Naive B cell (primary cell): ENCODE measurements at regions not wholly inside any gene's neighbourhood (a gene's known extent, or its start where the extent isn't known, plus 50 kb on each side); places are given as distances from the start of the nearest gene placed in this dataset.
A peak's percentile ranks its signal among the peaks of the same experiment; 100 is the strongest.

Experiments used
- ATAC-seq, 2 donors: fragments of 150-1000 bp; cut with Tn5 transposase; 2 replicates each; pipeline ENCODE4 v1.10.0; 2021; ENCODE audit warnings: low read depth in 2 of 2, mild to moderate bottlenecking in 2 of 2, moderate library complexity in 2 of 2
- DNase-seq: peaks from one replicate; pipeline ENCODE4 v3.0.0; 2022
- H3K27ac Mint-ChIP-seq, 6 donors: one replicate each; pipeline ENCODE4 v1.8.0; 2020 to 2022; ENCODE audit warnings: mild to moderate bottlenecking in 6 of 6, mixed read lengths in 6 of 6, moderate library complexity in 5 of 6, inconsistent platforms in 2 of 6
- H3K27me3 Mint-ChIP-seq, 3 donors: one replicate each; pipeline ENCODE4 v1.8.0; 2021 to 2022; ENCODE audit warnings: mixed read lengths in 3 of 3, mild to moderate bottlenecking in 1 of 3
- H3K36me3 Mint-ChIP-seq, 2 donors: one replicate each; pipeline ENCODE4 v1.8.0; 2020 to 2022; ENCODE audit warnings: mixed read lengths in 2 of 2, inconsistent platforms in 1 of 2, mild to moderate bottlenecking in 1 of 2
- H3K4me1 Mint-ChIP-seq, 3 donors: one replicate each; pipeline ENCODE4 v1.8.0; 2020 to 2022; ENCODE audit warnings: mixed read lengths in 3 of 3, inconsistent platforms in 1 of 3, mild to moderate bottlenecking in 1 of 3, moderate library complexity in 1 of 3
- H3K4me3 Mint-ChIP-seq, 8 donors: one replicate each; pipeline ENCODE4 v1.8.0; 2020 to 2022; ENCODE audit warnings: mild to moderate bottlenecking in 8 of 8, mixed read lengths in 8 of 8, moderate library complexity in 8 of 8, inconsistent platforms in 2 of 8
- H3K9me3 Mint-ChIP-seq, 7 donors: one replicate each; pipeline ENCODE4 v1.8.0; 2020 to 2022; ENCODE audit warnings: mixed read lengths in 7 of 7, mild to moderate bottlenecking in 5 of 7, inconsistent platforms in 2 of 7, moderate library complexity in 1 of 7

DNA sequence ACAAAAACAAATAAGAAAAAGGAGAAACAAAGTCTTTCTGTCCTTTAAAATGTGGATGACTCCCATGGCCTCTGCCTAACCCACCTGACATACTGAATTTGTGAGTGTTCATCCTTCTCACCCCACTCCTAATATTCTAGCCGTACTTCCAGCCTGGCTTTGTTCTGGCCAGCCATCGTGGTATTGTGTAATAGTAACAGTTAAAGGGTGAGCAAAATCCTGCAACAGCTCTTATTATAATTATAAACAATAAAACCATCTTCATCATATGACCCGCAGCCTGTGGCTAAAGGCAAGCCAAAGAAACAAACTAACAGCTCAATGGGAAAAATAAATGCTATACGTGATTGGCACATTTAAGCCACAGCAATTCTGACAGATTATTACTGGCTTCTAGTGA, 721.6 kb upstream of the TENM4 start:
- H3K9me3 Mint-ChIP-seq = peaks cover 0 to 9% (median 2%) of the 10 kb centered on the region in 7 donors
- no peaks in the 10 kb centered on the region for H3K36me3 Mint-ChIP-seq
- H3K27ac Mint-ChIP-seq = no peak overlapping the region
- ATAC-seq = no peak
- no peak for DNase-seq
- H3K4me3 Mint-ChIP-seq = peak overlapping the region in 1 of 8 donors; percentile 35
- H3K27me3 Mint-ChIP-seq = no peaks in the 10 kb centered on the region
- no peaks in the 10 kb centered on the region for H3K4me1 Mint-ChIP-seq

DNA sequence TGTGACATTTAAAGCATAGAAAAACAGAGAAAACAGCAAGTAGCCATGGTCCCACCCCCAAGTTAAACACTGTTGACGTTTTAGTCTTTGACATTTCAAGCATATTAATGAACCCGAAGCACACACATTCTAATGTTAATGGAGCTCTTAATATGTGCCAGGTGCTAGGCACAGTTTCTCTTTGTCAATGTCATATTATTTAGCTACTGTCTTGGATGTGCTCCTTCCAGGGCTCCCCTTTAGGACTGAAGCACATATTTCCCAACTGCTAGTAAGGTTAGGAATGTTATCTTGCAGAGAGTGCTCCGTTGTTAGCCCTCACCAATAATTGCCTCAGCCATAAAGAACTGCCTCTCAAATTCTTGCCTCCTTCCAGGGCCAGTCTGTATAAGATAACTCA, 716.6 kb upstream of the TENM4 start:
- peaks cover 0 to 2% (median 0%) of the 10 kb centered on the region in 7 donors for H3K9me3 Mint-ChIP-seq
- ATAC-seq = no peak

DNA sequence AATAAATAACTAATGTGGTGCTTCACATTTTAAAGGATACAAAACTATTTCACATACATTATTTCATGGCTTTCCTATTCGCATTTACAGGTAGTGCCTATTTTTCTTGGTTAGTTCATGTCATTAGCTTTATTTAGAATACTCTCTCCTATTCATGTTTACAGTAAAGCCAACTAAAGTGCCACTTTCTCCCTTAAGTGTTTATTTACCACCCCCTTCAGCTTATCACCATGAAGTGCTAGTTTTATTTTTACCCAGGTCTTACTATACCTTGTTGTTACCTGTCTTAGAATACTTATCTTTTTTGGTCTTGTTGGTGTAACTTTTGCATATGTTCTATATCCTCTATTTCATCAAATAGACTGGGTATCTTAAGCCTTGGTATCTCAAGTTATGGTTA, 715.2 kb upstream of the TENM4 start:
- H3K4me1 Mint-ChIP-seq = no peaks in the 10 kb centered on the region
- H3K9me3 Mint-ChIP-seq = peaks cover 0 to 5% (median 2%) of the 10 kb centered on the region in 7 donors
- H3K27ac Mint-ChIP-seq = no peak overlapping the region
- H3K27me3 Mint-ChIP-seq = no peaks in the 10 kb centered on the region
- no peak for DNase-seq
- H3K4me3 Mint-ChIP-seq = no peak overlapping the region
- H3K36me3 Mint-ChIP-seq = no peaks in the 10 kb centered on the region
- no peak for ATAC-seq

More for the DNA sequence above, 716.6 kb upstream of the TENM4 start:
- H3K27ac Mint-ChIP-seq = peak overlapping the region in 1 of 6 donors; percentile 44
- H3K4me1 Mint-ChIP-seq = no peaks in the 10 kb centered on the region
- no peaks in the 10 kb centered on the region for H3K27me3 Mint-ChIP-seq
- no peak overlapping the region for H3K4me3 Mint-ChIP-seq
- DNase-seq = no peak
- H3K36me3 Mint-ChIP-seq = no peaks in the 10 kb centered on the region

DNA sequence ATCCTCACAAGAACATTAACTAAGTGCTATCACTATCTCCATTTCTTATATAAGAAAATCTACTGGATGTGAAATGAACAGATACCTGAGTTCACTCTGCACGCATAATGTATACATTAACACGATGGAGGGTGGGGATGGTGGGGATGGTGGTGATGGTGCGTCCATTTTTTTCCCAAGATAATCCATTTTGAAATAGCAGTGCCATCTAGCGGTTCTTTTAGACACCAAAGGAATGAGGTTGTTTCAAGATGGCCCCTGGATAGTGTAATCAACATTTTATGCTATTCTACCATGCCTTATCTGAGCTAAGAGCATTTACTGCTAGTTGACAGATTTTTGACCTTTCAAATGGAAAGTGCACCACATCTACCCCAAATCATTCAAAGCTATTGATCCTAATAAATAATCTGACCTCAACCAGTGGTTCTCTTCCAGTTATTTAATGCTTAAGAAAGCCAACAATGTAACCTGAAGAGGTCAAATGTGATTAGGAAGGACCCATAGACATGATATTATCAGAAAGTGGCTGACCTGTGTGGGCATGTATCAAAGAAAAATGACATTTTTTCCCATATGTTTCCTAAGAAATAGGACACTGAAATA, 714.7 kb upstream of the TENM4 start:
- Mint-ChIP-seq H3K4me1 (no peaks in the 10 kb centered on the region), H3K27me3 (no peaks in the 10 kb centered on the region), H3K4me3 (no peak overlapping the region), H3K36me3 (no peaks in the 10 kb centered on the region), H3K27ac (no peak overlapping the region), H3K9me3 (peaks cover 0 to 5% (median 2%) of the 10 kb centered on the region in 7 donors)
- DNase-seq = no peak
- no peak for ATAC-seq

DNA sequence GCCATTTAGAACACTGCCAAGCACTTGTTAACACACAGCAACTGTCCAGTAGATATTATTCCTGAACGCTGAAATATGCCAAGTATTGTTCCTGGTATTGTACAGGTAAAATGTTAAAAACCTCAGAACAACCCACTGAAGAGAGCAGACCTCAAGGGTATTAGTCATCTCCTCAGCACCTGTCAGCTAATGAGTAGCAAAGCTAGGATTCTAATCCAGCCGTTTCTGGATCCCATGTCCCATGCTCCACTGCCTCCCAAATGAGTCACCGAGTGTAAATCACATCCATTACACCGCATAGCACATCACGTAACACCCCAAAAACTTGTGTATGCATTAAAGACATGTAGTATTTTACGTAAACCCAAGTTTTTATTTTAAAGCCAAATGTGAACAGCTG, 705.4 kb upstream of the TENM4 start:
- H3K27ac Mint-ChIP-seq = no peak overlapping the region
- no peaks in the 10 kb centered on the region for H3K9me3 Mint-ChIP-seq

DNA sequence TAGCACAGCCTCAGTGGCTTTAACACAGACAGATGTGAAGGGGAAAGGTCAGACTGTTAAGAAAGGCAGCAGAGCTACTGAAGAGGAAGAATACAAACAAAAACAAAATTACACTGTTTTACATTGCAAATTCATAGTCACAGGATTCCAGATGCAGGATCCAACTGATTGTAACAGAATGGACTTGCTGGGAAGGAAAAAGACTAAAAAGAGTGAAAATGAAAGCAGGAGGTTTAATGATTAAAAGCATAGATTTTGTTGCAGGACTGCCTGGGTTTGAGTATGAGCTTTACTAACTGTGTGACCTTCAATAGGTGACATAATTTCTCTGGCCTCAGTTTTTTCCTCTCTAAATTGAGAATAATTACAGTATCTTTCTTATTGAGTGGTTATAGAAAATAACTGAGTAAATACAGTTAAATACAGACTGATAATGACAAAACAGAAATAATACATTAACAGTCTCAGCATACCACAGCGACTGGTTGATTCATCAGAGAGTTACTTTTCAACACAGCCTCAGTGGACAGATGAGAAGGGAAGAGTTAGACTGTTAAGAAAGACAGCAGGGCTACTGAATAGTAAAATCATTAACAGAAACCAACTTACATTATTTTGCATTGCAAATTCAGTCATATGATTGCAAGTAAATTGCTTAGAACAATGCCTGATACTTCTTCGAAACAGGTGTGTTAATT, 704.2 kb upstream of the TENM4 start:
- no peak for ATAC-seq
- DNase-seq = no peak
- H3K27ac Mint-ChIP-seq = no peak overlapping the region
- H3K4me1 Mint-ChIP-seq = no peaks in the 10 kb centered on the region
- H3K36me3 Mint-ChIP-seq = no peaks in the 10 kb centered on the region
- H3K27me3 Mint-ChIP-seq = no peaks in the 10 kb centered on the region
- H3K4me3 Mint-ChIP-seq = no peak overlapping the region
- peaks cover 0 to 11% (median 0%) of the 10 kb centered on the region in 7 donors for H3K9me3 Mint-ChIP-seq

More for the DNA sequence above, 705.4 kb upstream of the TENM4 start:
- Mint-ChIP-seq H3K4me3 (no peak overlapping the region), H3K27me3 (no peaks in the 10 kb centered on the region), H3K4me1 (no peaks in the 10 kb centered on the region), H3K36me3 (no peaks in the 10 kb centered on the region)
- ATAC-seq (no peak), DNase-seq (no peak)

DNA sequence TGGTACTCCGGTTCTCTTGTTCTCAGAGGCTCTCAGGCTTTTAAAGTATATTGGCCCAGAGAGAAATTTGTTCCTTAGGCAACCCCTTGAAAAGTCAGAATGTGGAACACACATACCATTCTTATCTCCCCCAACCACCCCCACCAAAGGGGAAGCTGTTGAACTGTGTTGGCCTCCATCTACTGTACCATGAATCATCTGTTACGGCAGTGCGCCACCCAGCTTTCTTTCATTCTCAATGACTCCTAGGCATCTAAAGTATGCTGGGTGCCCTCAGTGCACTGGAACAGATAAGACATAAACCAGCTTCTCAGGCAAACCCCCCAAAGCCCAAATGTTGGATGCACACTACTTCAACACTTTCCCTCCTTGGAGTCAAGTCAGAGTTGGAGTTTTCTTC, 696.2 kb upstream of the TENM4 start:
- ATAC-seq (no peak), DNase-seq (no peak)
- no peaks in the 10 kb centered on the region for H3K27me3 Mint-ChIP-seq
- H3K4me1 Mint-ChIP-seq = no peaks in the 10 kb centered on the region
- H3K36me3 Mint-ChIP-seq = no peaks in the 10 kb centered on the region
- peaks cover 0 to 17% (median 4%) of the 10 kb centered on the region in 7 donors for H3K9me3 Mint-ChIP-seq
- no peak overlapping the region for H3K27ac Mint-ChIP-seq
- H3K4me3 Mint-ChIP-seq = no peak overlapping the region

DNA sequence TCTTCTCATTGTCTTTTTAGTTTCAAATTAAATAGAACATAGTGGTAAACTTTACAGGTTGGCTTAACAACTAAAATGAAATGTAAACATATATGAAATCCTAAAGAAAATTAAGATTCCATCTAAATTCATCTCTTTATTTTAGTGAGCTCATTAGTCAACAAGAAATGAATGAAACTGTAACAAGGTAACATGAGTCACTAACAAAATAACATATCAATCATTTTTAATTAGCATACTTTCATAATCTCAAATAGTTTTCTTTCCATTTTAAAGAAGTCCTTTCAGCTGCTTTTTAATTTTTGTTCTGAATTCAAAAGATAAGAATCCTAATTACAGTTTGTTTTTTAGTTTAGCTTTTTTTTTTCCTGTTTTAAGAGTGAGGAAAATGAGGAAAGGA, 688.6 kb upstream of the TENM4 start:
- H3K9me3 Mint-ChIP-seq = peaks cover 0 to 16% (median 5%) of the 10 kb centered on the region in 7 donors
- no peaks in the 10 kb centered on the region for H3K4me1 Mint-ChIP-seq
- ATAC-seq = no peak
- H3K36me3 Mint-ChIP-seq = no peaks in the 10 kb centered on the region
- no peak overlapping the region for H3K27ac Mint-ChIP-seq
- no peaks in the 10 kb centered on the region for H3K27me3 Mint-ChIP-seq
- DNase-seq = no peak
- H3K4me3 Mint-ChIP-seq = no peak overlapping the region

DNA sequence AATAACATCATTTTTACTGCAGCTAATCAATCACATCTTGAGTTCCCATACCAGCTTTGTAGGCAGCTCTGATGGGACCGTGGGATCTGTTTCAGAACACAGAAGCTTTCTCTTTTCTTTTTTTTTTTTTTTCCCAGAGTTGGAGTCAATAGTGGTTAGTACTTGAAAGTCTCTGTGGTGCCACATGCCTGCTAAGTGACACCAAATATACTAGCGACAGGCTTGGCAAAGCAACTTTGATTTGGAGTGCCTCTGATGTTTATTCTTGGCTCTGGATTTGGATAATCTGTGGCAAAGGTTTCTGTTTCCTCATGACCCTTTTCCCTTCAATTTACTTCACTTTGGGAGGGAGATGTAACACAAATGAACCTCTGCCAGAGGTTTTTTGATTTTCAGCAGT, 681.4 kb upstream of the TENM4 start:
- no peaks in the 10 kb centered on the region for H3K4me1 Mint-ChIP-seq
- no peak for ATAC-seq
- no peak for DNase-seq

DNA sequence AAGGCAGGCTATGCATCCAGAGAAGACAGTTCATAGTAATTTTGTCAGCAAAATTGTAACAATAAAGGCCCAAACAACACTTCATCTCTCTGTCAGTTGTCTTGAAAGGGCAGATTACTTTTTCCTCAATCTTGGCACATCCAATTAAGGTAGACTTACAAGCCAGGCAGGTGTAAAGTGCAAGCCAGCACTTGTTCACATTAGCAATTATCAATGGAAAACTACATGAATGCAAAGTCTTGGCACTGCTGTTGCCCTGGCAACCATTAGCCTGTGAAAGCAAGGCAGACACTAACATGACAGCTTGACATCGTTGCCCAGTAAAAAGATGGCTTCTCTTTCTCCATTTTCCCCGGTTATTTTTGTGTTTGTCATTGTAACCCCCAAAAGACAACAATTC, 677.2 kb upstream of the TENM4 start:
- Mint-ChIP-seq H3K4me1 (no peaks in the 10 kb centered on the region), H3K36me3 (no peaks in the 10 kb centered on the region), H3K27me3 (no peaks in the 10 kb centered on the region), H3K4me3 (no peak overlapping the region), H3K27ac (no peak overlapping the region), H3K9me3 (peaks cover 0 to 8% (median 2%) of the 10 kb centered on the region in 7 donors)
- ATAC-seq (no peak), DNase-seq (no peak)

More for the DNA sequence above, 681.4 kb upstream of the TENM4 start:
- Mint-ChIP-seq H3K27me3 (no peaks in the 10 kb centered on the region), H3K27ac (no peak overlapping the region), H3K4me3 (no peak overlapping the region), H3K36me3 (no peaks in the 10 kb centered on the region), H3K9me3 (peaks cover 0 to 17% (median 7%) of the 10 kb centered on the region in 7 donors)

DNA sequence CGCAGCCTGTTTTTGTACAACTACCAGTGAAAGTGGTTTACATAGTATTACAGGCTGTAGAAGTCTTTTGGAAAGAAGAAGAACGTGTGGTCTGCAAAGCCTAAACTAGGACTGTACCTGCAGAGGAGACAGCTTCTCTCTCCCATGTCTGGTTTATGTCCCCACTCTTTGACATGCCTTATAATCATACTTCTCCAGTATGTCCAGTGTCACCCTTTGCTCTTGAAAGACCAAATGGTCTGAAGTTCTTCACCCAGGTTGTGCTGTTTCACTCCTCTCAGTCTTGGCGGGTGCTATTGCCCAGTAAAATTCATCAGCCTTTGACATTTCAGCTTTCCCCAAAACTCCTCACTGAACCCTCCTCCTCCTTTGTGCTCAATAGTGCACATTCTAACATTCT, 676.0 kb upstream of the TENM4 start:
- no peaks in the 10 kb centered on the region for H3K27me3 Mint-ChIP-seq
- peak overlapping the region in 1 of 8 donors; percentile 49 for H3K4me3 Mint-ChIP-seq
- DNase-seq = no peak
- H3K36me3 Mint-ChIP-seq = no peaks in the 10 kb centered on the region
- H3K4me1 Mint-ChIP-seq = no peaks in the 10 kb centered on the region
- no peak overlapping the region for H3K27ac Mint-ChIP-seq
- no peak for ATAC-seq
- peaks cover 0 to 13% (median 2%) of the 10 kb centered on the region in 7 donors for H3K9me3 Mint-ChIP-seq

DNA sequence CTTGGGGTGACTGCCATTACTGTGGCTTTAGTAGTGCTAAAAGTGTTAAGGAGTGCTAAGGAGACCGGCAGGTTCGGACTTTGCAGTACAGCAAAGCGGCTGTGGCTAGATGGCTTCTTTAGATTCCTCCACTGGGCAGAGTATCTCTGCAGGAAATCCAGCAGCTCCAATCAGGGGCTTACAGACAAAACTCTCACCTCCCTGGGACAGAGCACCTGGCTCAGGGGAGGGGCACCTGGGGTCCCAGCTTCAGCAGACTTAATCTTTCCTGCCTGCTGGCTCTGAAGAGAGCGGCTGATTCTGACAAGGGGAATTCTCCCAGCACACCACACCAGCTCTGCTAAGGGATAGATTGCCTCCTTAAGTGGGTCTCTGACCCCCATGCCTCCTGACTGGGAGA, 668.8 kb upstream of the TENM4 start:
- ATAC-seq (no peak), DNase-seq (no peak)
- Mint-ChIP-seq H3K27ac (no peak overlapping the region), H3K4me1 (no peaks in the 10 kb centered on the region), H3K36me3 (no peaks in the 10 kb centered on the region), H3K9me3 (peaks cover 0 to 10% (median 2%) of the 10 kb centered on the region in 7 donors), H3K27me3 (no peaks in the 10 kb centered on the region), H3K4me3 (no peak overlapping the region)

DNA sequence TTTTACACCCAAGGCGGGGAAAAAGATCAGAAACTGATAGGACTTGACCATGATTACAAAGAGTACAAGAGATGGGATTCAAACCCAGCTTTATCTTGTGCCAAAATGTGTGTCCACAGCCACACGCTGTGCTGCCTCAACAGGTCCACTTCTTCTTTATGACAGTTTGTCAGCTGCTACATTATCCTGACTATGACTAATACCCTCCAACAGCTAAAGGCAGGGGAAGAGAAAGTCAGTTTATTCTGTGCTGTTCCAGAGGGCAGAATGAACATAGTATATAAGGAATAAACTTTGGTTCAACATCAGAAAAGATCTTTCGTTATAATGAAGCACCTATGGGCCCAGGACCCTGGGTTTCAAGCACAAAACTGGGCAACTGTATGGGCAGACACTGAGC, 668.2 kb upstream of the TENM4 start:
- no peak overlapping the region for H3K27ac Mint-ChIP-seq
- DNase-seq (no peak), ATAC-seq (no peak)
- no peaks in the 10 kb centered on the region for H3K27me3 Mint-ChIP-seq
- H3K4me1 Mint-ChIP-seq = no peaks in the 10 kb centered on the region
- no peaks in the 10 kb centered on the region for H3K36me3 Mint-ChIP-seq
- H3K9me3 Mint-ChIP-seq = peaks cover 0 to 10% (median 2%) of the 10 kb centered on the region in 7 donors
- H3K4me3 Mint-ChIP-seq = no peak overlapping the region

DNA sequence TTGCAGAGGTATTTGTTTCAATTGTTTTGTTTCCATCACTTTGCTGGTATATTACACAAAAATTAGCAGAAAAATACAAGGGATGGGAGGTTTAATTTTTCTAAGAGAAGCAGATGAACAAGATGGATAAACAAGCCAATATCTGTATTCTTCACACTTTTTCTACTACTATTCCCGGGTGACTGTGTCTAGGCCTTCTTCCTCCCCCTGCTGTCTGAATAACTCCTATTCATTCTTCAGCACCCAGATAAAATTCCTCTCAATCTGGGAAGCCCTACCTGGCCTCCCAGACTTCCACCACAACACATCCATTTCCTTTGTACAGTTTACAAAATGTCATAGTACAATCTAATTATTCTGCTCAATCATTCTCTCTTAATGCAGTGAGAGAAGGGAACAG, 666.6 kb upstream of the TENM4 start:
- DNase-seq = no peak
- Mint-ChIP-seq H3K4me3 (no peak overlapping the region), H3K9me3 (peaks cover 0 to 9% (median 2%) of the 10 kb centered on the region in 7 donors), H3K36me3 (no peaks in the 10 kb centered on the region), H3K4me1 (no peaks in the 10 kb centered on the region), H3K27me3 (no peaks in the 10 kb centered on the region), H3K27ac (no peak overlapping the region)
- ATAC-seq = no peak
